HG03469 (cell line): ENCODE measurements at regions not wholly inside any gene's neighbourhood (a gene's known extent, or its start where the extent isn't known, plus 50 kb on each side); places are given as distances from the start of the nearest gene placed in this dataset.

Source experiments
- ATAC-seq: cut with Tn5 transposase; IDR thresholded peaks from one replicate; pipeline ENCODE4 v1.9.1; 2021; ENCODE audit warnings: mild to moderate bottlenecking, moderate library complexity, moderate number of reproducible peaks; ENCODE audit not compliant: unreplicated experiment

DNA sequence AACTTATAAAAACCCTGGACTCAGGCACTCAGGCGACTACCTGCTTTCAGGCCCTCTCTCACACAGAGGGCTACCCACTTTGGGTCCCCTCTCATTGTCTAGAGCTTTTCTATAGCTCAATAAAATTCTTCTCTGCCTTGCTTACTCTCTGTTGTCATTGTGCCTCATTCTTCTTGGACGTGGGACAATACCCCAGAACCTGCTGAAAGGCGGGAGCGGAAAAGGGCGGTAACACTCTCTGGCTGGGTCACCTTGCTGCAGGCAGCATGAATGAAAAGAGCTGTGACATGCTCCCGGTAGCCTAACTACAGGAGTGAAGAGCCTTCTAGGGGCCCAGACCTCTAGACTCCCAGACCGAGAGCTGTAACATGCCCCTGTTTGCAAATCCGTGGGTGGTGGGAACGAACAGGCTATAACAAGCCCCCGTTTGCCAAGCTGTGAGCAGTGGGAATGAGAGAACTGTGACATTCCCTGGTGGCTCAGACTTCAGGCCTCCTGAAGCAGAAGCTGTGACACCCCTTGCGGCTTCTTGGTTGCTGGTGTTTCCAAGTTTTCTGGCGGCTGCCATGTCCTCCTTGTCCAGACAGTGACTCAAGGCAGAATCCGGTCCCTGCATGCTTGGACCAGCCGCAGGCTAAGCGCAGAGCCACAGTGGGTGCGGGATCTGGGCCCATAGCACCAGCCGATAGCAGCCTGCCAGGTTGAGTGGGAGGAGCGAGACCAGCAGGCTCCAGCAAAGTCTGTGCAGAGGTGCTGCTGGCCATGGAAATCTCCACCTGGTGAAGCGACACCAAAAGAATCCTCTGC lies 684.6 kb downstream of the ARAP2 start:
- ATAC-seq = no peak

DNA sequence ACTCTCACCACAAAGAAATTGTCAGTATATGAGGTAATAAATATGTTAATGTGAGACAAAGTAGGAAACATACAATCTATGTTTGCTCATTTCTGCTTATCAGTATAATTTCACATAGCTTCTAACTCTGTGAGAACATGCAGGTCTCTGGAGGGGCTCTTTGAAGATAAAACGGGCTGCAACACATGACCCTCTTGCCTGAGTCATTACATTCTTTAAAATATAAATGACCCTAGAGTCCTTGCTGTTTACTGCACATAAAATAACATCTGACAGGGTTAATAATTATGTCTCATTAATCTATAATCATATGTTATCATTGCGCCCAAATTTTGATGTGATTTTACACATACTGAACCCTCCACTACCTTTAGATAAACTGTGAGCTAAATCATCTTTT lies 681.5 kb downstream of the ARAP2 start:
- no peak for ATAC-seq

DNA sequence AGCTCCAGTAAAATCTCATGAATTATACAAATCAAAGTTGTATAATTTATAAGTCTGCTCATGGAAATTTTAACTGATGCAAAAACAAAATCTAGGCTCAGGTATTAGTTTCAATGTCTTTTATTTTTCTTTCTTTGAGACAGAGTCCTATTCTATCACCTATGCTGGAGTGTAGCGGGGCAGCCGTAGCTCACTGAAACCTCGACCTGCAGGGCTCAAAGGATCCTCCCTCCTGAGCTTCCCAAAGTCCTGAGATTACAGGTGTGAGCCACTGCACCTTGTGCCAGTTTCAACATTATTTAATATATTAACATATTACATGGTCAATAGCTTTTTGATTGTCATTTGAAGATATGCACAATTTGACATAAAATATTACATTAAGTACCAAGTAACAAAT lies 678.7 kb downstream of the ARAP2 start:
- ATAC-seq = no peak

DNA sequence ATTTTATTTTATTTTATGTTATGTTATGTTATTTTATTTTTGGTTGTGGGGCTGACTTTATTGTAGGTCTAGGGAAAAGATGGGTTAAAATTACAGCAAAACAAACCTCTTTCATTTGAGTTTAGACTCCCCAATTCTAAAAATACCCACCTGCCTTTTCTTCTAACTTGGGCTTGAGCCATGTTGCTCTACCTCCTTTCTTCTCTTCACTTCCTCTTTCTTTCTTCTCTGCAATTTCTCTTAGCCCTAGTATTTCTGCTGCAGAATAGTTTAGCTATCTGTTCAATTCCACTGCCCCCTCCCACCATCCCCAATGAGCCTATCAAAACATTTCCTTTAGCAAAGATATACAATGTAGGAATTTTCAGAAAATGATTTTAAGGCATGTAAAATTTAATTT lies 653.3 kb downstream of the ARAP2 start:
- no peak for ATAC-seq

DNA sequence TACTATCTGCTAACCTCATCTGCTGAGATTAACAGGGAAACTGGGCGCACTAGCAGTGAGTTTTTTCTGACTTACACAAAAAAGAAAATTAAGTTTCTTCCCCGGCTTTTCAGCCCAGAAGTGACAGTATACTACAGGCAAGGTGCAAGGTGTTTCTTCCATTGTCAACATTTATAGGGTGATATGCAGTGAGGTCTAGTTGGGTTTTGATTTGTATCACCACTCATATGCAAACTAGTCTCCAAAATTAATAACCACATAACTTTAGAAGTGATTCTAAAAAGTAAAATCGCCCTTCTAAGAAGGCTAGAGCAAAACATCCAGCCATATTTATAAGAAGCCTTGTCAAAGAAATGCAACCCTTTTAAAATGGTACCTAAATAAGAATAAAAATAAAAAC lies 640.1 kb downstream of the ARAP2 start:
- ATAC-seq = no peak

DNA sequence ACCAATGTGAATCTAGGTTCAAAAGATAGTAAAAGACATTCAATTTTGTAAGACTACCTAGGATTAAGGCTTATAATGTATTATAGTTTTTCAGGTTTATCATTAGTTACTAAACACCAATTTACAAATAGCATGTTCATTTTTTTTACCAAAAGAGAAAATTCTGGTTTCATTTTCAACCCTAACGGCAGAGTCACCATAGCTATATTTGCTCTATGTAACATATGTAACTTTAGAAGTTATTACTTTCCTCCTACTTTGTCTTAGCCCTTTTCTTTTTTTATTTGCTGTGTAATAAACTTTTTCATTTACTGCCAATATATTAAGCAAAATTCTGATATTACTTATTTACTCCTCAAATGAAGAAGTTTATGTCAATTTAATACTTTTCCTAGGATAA lies 639.6 kb downstream of the ARAP2 start:
- ATAC-seq = no peak

DNA sequence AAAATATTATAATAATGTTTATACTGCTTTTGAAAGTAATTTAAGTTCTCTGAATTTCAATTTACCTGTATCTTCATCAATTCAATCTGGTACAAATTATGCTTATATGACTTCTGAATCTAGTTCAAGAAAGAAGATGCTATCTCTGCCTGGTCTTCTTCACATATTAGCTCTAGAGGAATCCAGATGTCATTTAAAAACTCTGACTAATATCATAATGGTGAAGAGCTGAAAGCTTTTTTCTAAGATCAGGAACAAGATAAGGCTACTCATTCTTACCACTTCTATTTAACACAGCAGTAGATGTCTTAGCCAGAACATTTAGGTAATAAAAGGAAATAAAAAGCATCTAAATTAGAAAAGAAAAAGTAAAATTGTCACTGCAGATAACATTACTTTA lies 636.1 kb downstream of the ARAP2 start:
- no peak for ATAC-seq

DNA sequence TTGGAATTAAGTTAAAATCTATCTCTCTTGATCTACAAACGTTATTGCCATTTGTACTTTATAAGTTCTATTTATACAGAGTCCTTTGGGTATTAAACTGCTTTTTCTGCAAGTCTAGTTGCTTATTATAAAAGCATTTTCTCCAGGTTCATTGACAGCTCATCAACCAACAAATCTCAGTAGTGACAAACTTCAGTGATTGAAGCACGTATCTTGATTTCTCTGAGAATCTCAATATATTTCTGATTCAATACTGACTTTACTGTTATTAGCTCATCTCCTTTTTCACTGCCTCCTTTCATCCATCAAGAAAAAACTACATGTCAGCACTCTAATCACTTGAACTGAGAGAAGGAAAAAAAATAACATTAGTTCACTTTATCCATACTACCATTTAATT lies 630.2 kb downstream of the ARAP2 start:
- ATAC-seq = no peak

DNA sequence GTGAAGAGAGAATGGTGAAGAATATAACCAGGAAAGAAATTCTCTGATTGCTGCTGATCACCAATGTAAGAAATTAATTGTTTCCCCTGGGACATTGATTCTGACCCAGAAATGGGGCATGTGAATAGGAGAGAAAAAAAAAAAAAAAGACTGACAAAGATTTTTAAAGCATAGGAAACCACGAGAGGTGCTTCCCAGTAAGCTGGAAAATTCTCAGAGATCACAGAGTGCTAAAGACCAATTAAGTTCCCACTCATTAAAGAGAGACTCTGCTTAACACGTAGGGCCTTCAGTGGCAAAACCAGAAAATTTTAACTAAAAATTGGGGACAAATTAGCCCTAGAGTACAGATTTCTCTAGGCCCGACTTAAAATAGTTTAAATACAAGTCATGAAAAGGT lies 604.4 kb downstream of the ARAP2 start:
- ATAC-seq = no peak

DNA sequence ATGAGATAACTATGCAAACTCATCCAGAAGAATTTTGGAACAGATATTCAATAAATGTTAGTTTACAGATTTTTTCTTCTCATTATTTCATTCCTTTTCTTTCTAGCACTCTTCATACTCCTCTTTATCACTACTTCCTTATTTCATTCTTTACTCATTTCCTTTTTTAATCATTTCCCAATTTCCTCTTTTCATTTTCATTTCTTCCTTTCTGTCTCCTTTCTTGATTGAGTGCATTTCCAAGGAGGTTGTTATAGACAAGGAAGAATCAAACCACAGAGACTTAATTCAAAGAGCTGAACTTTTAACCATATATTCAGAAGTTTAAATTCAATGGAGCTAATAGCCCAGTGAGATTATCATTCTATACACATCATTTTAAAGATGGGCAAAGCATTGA lies 600.7 kb downstream of the ARAP2 start:
- no peak for ATAC-seq

DNA sequence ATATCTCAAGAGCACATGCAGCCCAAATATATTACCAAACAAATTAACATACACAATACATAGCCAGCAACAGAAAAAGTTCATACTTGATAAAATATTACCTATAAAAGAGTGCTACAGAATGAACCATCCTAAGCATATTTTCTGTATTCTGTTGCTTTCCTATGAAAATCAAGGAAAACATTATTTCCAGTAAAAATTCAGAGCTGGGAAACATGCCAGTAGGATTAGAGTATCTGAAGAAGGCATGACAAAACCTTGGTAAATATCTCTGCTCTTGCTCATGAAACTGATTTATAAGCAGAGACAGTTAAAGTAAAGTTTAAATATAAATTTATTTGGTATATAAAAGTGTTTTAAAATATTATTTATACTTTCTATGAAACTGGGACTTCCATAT lies 599.7 kb downstream of the ARAP2 start:
- ATAC-seq = no peak

DNA sequence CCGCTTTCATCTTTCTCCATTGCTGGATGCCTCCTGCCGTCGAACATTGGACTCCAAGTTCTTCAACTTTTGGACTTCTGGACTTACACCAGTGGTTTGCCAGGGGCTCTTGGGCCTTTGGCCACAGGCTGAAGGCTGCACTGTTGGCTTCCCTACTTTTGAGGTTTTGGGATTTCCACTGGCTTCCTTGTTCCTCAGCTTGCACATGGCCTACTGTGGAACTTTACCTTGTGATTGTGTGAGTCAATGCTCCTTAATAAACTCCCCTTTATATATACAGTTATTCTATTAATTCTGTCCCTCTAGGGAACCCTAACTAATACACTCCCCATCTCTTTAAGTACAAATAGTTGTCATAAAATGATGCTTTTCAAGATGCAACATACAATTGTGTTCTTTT lies 595.3 kb downstream of the ARAP2 start:
- ATAC-seq = no peak

DNA sequence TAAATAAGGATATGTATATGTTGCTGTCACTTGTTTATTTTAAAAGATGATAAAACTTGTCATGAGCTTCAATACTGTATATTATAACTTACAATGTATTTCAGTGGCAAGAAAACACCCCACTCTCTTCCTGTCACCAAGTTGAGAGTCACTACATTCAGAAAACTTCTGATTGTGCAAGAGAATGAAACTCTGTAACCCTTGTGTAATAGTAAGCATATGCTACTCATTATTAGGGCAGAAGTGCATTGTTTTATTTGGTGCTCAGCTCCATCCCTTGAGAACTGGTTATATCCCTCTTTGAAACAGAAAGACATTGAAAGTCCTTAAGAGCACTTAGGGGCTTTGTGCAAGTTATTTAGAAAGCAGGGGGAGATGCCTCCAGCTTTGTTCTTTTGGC lies 594.5 kb downstream of the ARAP2 start:
- ATAC-seq = no peak

DNA sequence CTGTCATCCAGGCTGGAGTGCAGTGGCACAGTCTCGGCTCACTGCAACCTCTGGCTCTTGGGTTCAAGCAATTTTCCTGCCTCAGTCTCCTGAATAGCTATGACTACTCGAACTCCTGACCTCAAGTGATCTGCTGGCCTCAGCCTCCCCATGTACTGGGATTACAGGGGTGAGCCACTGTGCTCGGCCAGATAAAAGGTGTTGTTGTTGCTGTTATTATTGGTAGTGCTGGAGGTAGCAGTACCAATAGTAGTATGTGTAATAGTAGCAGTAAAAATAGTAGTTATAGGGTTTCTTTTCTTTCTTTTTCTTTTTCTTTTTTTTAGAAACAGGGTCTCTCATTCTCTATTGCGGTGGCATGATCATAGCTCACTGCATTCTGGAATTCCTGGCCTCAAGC lies 592.1 kb downstream of the ARAP2 start:
- ATAC-seq = no peak

DNA sequence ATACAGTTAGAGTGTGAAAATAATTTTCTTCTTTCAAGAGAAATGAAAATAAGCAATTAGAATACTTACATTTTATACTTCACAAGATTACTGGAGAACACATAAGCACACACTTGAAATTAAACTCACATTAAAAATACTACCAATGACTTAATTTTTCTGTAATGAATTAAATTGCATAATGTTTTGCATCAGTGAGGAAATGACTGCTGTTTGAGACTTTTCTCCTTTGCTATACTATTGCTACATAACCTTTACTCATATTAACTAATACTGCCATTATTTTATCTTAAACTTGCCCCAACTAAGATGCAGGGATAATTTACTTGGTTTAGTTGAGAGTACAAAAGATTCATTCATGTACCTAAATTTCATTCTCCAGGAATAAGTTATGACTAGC lies 590.9 kb downstream of the ARAP2 start:
- ATAC-seq = no peak

DNA sequence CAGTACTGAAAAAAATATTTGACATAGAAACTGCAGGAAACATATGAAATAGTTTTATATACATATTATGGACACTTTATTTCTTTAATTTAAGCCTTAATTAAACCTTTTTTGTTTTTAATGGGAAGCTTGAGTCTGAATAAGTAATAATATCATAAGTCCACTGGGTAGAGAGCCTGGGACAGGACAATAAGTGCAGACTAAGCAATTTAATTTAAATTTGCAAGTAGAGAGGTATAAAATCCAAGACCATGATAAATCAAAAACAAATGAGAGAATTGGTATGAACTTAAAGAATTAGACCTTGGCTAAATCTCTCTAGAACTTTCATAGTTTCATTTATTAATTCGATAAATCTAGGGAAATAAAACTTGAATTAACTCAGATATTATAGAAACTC lies 571.2 kb downstream of the ARAP2 start:
- no peak for ATAC-seq

DNA sequence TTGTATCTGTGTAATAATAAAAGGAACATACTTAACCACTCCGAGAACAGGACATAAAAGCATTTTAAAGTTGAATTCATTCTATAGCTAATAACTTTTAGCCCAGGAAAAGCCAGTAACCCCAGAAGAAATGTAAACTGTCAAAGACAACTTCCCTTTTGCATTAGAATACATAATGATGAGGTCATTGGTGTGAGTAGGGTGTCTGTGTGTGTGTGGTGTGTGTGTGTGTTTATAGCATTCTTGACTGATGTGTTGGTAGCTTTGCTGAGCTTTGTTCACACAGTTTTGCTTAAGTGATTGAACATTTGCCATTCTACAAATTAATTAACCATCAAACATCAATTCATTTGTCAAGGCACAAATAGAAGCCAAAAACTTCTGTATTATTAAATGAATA lies 559.6 kb downstream of the ARAP2 start:
- ATAC-seq = no peak

DNA sequence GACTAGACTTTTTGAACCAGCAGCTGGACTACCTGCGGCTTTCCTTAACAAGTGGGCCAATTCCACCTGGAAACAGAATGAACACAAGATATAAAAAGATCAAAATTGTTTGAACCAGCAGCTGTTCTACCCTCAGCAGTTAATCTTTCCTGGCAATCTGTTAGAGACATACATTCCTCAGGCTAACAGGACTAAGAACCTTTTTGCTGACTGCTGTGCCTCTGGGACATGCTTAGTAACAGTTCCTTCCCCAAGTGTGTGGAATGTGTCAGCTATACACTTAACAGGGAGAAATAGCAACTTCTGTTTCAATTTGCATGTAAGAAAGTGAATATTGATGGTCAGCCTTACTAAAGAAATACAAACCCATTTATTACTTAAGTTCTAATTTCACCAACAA lies 554.4 kb downstream of the ARAP2 start:
- ATAC-seq = no peak

DNA sequence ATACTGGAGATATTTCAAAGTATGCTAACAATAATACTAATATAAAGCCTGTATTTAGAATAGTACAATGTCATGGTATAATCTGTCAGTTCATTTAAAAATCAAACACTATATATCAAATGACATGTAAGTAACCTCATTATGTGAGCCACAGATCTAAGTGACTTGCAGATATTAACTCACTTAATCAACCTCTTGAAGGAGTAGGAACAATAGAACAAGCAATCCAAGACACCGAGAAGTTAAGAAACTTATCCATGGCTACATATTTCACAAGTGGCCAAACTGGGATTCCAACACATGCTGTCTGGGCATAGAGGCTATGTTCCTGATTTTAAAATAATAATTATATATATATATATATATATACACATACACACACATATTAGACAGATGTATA lies 554.0 kb downstream of the ARAP2 start:
- no peak for ATAC-seq

DNA sequence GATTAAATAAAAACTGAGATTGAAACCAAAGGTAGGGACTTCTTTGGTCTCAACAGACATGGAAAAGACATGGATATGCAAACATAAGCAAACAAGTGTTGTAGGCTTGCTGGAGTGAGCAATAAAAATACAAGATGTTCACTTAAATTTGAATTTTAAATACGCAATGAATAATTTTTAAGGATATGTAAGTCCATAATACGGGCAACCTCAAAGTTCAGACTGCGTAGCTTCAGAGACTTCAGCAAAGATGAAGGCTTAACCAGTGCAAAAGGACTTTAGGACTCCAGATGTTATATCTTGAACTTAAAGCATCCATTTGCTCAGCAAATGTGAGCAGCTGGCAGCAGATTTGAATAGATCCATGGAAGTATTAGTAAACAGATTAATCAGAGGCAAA lies 549.3 kb downstream of the ARAP2 start:
- ATAC-seq = no peak

DNA sequence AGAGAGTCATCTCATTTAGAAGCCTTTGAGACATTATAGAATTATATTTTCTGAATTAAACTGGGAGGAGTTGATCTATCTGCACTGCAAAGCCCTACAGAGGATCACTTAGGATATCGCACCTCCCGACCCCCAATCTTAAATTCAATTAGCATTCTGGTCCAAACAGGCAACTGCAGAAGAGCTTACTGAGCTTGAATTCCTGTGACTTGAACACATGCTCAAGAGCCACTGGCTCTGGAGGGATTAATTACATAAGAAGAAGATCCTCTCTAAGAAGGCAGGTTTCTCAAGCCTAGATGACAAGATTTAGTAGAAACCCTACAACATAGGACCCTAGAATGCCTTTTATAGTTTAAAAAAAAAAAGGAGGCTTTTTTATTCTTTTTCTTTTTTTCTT lies 548.9 kb downstream of the ARAP2 start:
- ATAC-seq = no peak

DNA sequence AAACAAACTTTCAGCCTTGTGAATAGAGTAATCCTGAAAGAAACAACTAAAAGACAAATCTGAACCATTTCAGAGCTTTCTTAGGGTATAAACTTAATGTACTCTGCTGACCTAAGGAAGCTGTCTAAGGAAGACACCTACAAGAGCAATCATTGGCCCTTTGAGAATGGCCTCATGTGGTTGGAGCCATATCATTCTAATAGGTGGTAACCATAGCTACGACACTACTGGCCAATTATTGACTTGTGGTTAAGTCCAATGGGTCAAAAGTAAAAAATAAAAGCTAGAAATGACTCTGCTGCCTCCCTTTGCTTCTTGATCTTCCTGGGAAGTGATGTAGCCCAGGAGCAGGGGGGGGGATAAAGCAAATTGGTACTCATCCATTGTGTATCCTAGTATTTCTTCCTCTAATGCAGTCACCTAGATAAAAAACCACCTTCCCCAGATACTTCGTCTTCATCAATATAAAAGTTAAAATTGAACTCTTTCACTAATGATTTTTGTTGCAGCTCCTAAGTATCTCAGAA lies 547.0 kb downstream of the ARAP2 start:
- no peak for ATAC-seq

DNA sequence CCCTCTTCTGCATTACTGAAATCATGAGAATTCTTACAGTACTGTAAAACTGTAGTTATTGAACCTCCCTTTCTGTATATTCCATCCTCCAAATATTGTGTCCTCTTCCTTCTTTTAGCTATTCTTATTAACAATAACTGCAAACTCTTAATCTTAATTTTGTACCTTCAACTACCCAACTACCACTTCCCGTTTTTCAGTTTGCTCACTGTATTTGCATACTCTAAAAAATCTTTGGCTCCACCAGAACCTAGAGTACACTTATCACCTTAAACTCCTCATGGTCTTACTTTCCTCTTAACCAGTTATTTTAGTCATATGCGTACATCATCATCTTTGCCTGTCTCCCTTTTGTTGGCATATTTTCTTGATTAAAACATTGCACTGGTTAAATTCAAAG lies 543.7 kb downstream of the ARAP2 start:
- ATAC-seq = no peak
